Nephron progenitor cell (in vitro differentiated cells): ENCODE measurements at regions not wholly inside any gene's neighbourhood (a gene's known extent, or its start where the extent isn't known, plus 50 kb on each side); places are given as distances from the start of the nearest gene placed in this dataset.

Experiments used
- DNase-seq: peaks from one replicate; pipeline ENCODE4 v3.0.0; 2021
- H3K27ac Mint-ChIP-seq: 2 replicates; pipeline ENCODE4 v1.8.0; 2021; ENCODE audit warnings: mild to moderate bottlenecking, moderate library complexity, mixed read lengths
- H3K27me3 Mint-ChIP-seq: 2 replicates; pipeline ENCODE4 v1.8.0; 2021; ENCODE audit warnings: mild to moderate bottlenecking, low read depth, mixed read lengths; ENCODE audit not compliant: poor library complexity
- H3K36me3 Mint-ChIP-seq: 2 replicates; pipeline ENCODE4 v1.8.0; 2021; ENCODE audit warnings: low read depth, mixed read lengths
- H3K4me1 Mint-ChIP-seq: 2 replicates; pipeline ENCODE4 v1.8.0; 2021; ENCODE audit warnings: mixed read lengths
- H3K4me3 Mint-ChIP-seq: 2 replicates; pipeline ENCODE4 v1.8.0; 2021; ENCODE audit warnings: mild to moderate bottlenecking, moderate library complexity, mixed read lengths
- H3K9me3 Mint-ChIP-seq: 2 replicates; pipeline ENCODE4 v1.8.0; 2021; ENCODE audit warnings: mild to moderate bottlenecking, moderate library complexity, mixed read lengths
- CTCF ChIP-seq: fragments of 200-600 bp; sonication (generic); IDR thresholded peaks from 2 replicates; pipeline ENCODE4 v1.5.0; 2021; ENCODE audit warnings: antibody characterized with exemption

DNA sequence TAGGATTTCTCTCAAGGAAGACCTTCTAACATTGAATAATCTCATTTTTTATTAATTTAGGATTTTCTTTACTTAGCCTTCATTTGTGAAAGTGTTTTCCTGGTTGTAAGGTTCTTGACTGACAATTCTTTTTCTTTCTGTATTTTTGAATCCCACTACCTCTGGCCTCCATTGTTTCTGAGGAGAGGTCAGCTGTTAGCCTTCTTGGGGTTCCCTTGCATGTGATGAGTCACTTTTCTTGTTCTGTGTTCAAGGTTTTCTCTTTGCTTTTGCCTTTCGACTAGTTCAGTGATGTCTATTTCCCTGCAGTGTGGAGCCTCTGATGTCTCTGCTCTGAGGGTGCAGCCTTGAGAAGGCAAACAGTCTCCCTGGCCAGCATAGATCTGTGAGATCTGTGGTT, 304.1 kb upstream of the ZNF32 start:
- peaks cover 7% of the 10 kb centered on the region for H3K36me3 Mint-ChIP-seq
- H3K4me1 Mint-ChIP-seq, result no peaks in the 10 kb centered on the region
- peaks cover 30% of the 10 kb centered on the region for H3K9me3 Mint-ChIP-seq
- no peak for DNase-seq
- peaks cover 2% of the 10 kb centered on the region for H3K27me3 Mint-ChIP-seq
- no peak overlapping the region for H3K27ac Mint-ChIP-seq
- H3K4me3 Mint-ChIP-seq, result no peak overlapping the region
- no peak for TF ChIP-seq CTCF

DNA sequence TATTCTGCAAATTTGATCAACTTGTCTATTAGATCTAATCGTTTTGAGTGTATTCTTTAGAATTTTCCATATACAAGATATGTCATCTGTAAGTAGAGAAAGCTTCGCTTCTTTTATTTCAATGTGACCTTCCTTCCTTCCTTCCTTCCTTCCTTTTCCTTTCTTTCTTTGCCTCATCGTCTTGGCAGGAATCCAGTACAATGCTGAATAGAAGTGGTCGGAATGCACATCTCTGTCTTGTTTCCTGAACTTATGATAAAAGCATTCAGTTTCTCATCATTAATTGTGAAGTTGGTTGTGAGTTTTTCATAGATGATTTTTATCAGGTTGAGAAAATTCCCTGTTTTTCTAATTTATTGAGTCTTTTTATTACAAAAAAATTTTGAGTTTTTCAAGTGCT, 300.7 kb upstream of the ZNF32 start:
- no peak overlapping the region for H3K4me3 Mint-ChIP-seq
- H3K36me3 Mint-ChIP-seq, result peaks cover 7% of the 10 kb centered on the region
- H3K9me3 Mint-ChIP-seq, result peaks cover 28% of the 10 kb centered on the region
- no peak for DNase-seq
- H3K27ac Mint-ChIP-seq, result no peak overlapping the region
- peaks cover 12% of the 10 kb centered on the region for H3K4me1 Mint-ChIP-seq
- TF ChIP-seq CTCF, result no peak
- H3K27me3 Mint-ChIP-seq, result no peaks in the 10 kb centered on the region

- H3K4me1 Mint-ChIP-seq, result peaks cover 38% of the 10 kb centered on the region
- TF ChIP-seq CTCF, result no peak
- H3K27ac Mint-ChIP-seq, result no peak overlapping the region
- H3K27me3 Mint-ChIP-seq, result peaks cover 3% of the 10 kb centered on the region
- DNase-seq, result no peak
- no peaks in the 10 kb centered on the region for H3K36me3 Mint-ChIP-seq
- H3K4me3 Mint-ChIP-seq, result no peak overlapping the region
- H3K9me3 Mint-ChIP-seq, result peaks cover 17% of the 10 kb centered on the region
These were observed 297.8 kb upstream of the ZNF32 start for GRCh38 chr10:43946445-43946844.

DNA sequence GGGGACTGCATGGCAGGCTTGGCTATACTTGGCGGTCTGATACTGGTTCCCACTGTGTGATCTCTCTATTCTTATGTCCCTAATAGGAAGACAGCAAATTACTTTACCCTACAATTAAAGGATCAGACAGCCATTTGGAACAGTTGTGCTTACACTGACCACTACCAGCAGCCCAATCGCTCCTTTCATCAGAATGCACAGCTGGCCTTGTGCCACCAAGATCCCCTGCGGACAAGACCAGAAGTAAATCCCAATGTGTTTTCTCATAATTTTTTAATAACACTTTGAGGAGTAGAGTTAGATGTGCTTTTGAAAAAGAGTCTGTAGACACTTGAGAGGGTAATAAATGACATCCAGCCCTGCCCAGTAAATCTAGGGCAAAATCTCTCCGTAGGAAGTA, 297.2 kb upstream of the ZNF32 start:
- Mint-ChIP-seq H3K9me3 (peaks cover 16% of the 10 kb centered on the region), H3K27ac (no peak overlapping the region), H3K36me3 (no peaks in the 10 kb centered on the region), H3K4me3 (no peak overlapping the region), H3K4me1 (peaks cover 39% of the 10 kb centered on the region), H3K27me3 (peaks cover 3% of the 10 kb centered on the region)
- no peak for TF ChIP-seq CTCF
- no peak for DNase-seq

DNA sequence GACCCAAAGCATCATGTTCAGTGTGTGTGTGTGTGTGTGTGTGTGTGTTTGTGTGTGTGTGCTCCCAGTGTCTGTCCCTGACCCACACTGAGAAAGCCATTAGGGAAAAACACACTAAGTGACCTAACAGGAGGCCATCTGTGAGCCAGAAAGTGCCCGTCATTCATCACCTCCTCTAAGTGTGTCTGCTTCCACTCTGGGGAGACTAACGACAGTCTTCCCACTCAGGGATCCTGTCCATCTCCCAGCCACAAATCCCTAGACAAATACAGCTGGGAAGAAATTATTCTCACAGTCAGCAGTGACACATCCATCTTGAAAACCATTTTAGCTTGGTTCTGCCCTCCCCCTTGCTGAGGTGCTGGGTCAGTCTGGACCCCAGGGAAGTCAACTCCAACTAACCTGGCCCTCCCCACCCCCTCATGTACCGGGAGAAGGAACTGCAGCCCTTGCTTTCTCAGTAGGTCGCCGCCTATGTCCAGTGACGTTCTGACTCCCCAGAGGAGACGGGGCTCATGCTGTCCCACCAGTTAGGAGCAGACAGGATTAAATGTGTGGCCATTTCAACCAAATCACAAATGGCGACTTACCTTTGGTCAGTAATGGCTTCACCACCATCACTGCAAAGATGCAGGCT, 296.5 kb upstream of the ZNF32 start:
- Mint-ChIP-seq H3K4me1 (peaks cover 45% of the 10 kb centered on the region), H3K27ac (no peak overlapping the region)

More for the DNA sequence above, 296.5 kb upstream of the ZNF32 start:
- H3K27me3 Mint-ChIP-seq, result peaks cover 3% of the 10 kb centered on the region
- no peaks in the 10 kb centered on the region for H3K36me3 Mint-ChIP-seq
- H3K4me3 Mint-ChIP-seq, result no peak overlapping the region
- H3K9me3 Mint-ChIP-seq, result peaks cover 9% of the 10 kb centered on the region
- no peak for DNase-seq
- TF ChIP-seq CTCF, result no peak
